GM12878 (cell line): ENCODE measurements at regions not wholly inside any gene's neighbourhood (a gene's known extent, or its start where the extent isn't known, plus 50 kb on each side); places are given as distances from the start of the nearest gene placed in this dataset.
A peak's percentile ranks its signal among the peaks of the same experiment; 100 is the strongest.

Experiments
- ATAC-seq: fragments of 200-7000 bp; cut with Tn5 transposase; 3 replicates; pipeline ENCODE4 v1.9.1; 2020; ENCODE audit warnings: mild to moderate bottlenecking, moderate library complexity
- BruUV-seq: library from RNA; stranded (reverse); fragments of 400-500 nt; replicated peaks from 2 replicates; lab custom pipeline; 2021; lab: Mats Ljungman, UMichigan
- CTCF ChIA-PET: fragments of 300-600 bp; sonication (Branson Sonifier 250); formaldehyde crosslinking; extraction: SDS; loops from one replicate; lab custom pipeline; 2021; ENCODE audit warnings: inconsistent platforms; lab: Yijun Ruan, JAX
- POLR2A ChIA-PET: fragments of 350-600 bp; formaldehyde crosslinking; extraction: SDS; loops from one replicate; lab custom pipeline; 2021; ENCODE audit warnings: inconsistent platforms; lab: Charles Lee
- RAD21 ChIA-PET: fragments of 300-600 bp; sonication (Branson Sonifier 250); formaldehyde crosslinking; loops from one replicate; lab custom pipeline; 2023; ENCODE audit warnings: antibody characterized with exemption; ENCODE audit not compliant: unreplicated experiment; lab: Charles Lee
- SMC1A ChIA-PET: fragments of 300-600 bp; sonication (Branson Sonifier 250); formaldehyde crosslinking; loops from one replicate; lab custom pipeline; 2023; ENCODE audit not compliant: unreplicated experiment, uncharacterized antibody; lab: Charles Lee
- DNase-seq: peaks from one replicate; pipeline ENCODE4 v3.0.0-alpha.2; 2011; ENCODE audit warnings: low read depth, low spot score
- FAIRE-seq: peaks from 3 replicates; lab custom pipeline; 2011; peaks lifted over from hg19 to GRCh38; lab: Jason Lieb, UNC
- H2AFZ ChIP-seq: 2 replicates; pipeline ENCODE4 v1.6.0; 2011; ENCODE audit warnings: low read depth, low read length, control low read depth; ENCODE audit not compliant: control insufficient read depth
- H3K27ac ChIP-seq: 2 replicates; pipeline ENCODE4 v1.5.1; 2011; ENCODE audit warnings: control low read depth; ENCODE audit not compliant: control insufficient read depth, insufficient read depth
- H3K27me3 ChIP-seq, 2 experiments: replicated peaks in 1 of 2; 2 replicates each; pipeline versions ENCODE4 v1.6.0 to v1.6.1; 2011; ENCODE audit warnings: low read length in 1 of 2; ENCODE audit not compliant: control insufficient read depth in 2 of 2, insufficient read depth in 2 of 2
- H3K36me3 ChIP-seq, 2 experiments: 2 replicates each; pipeline ENCODE4 v1.5.1; 2011; ENCODE audit warnings: low read length in 1 of 2; ENCODE audit not compliant: control insufficient read depth in 2 of 2, insufficient read depth in 2 of 2
- H3K4me1 ChIP-seq: 2 replicates; pipeline ENCODE4 v1.6.1; 2011; ENCODE audit warnings: mild to moderate bottlenecking, low read length, moderate library complexity, mixed read lengths; ENCODE audit not compliant: control insufficient read depth, insufficient read depth
- H3K4me2 ChIP-seq: 2 replicates; pipeline ENCODE4 v1.6.0; 2011; ENCODE audit warnings: control low read depth; ENCODE audit not compliant: control insufficient read depth, insufficient read depth
- H3K4me3 ChIP-seq: fragments of 200-600 bp; sonication (generic); 2 replicates; pipeline ENCODE4 v1.5.1; 2016
- H3K79me2 ChIP-seq: 2 replicates; pipeline ENCODE4 v1.6.0; 2011; ENCODE audit warnings: low read length; ENCODE audit not compliant: control insufficient read depth, insufficient read depth
- H3K9ac ChIP-seq: 2 replicates; pipeline ENCODE4 v1.8.0; 2011; ENCODE audit warnings: low read length, control low read depth, mixed read lengths; ENCODE audit not compliant: control insufficient read depth, insufficient read depth
- H3K9me3 ChIP-seq: replicated peaks from 3 replicates; pipeline ENCODE4 v1.5.1; 2011; ENCODE audit warnings: mild to moderate bottlenecking, low read length; ENCODE audit not compliant: control insufficient read depth, insufficient read depth
- H4K20me1 ChIP-seq: 2 replicates; pipeline ENCODE4 v1.6.0; 2011; ENCODE audit not compliant: control insufficient read depth, insufficient read depth
- ELK1 ChIP-seq: IDR thresholded peaks from 2 replicates; pipeline ENCODE4 v1.6.1; 2012; ENCODE audit warnings: low read depth, low read length, improper control_type of control experiment
- LARP7 ChIP-seq: fragments of 450-650 bp; IDR thresholded peaks from 2 replicates; pipeline ENCODE4 v1.6.1; 2017; ENCODE audit warnings: mild to moderate bottlenecking
- MEF2B ChIP-seq: fragments of 450-650 bp; IDR thresholded peaks from 2 replicates; pipeline ENCODE4 v1.6.1; 2018; ENCODE audit warnings: mild to moderate bottlenecking, moderate library complexity; ENCODE audit not compliant: partially characterized antibody, poor library complexity, severe bottlenecking
- MLLT1 ChIP-seq: fragments of 450-650 bp; IDR thresholded peaks from 2 replicates; pipeline ENCODE4 v1.6.1; 2016; ENCODE audit warnings: mild to moderate bottlenecking
- MTA2 ChIP-seq: fragments of 450-650 bp; IDR thresholded peaks from 2 replicates; pipeline ENCODE4 v1.6.1; 2016; ENCODE audit warnings: low read depth, mild to moderate bottlenecking, moderate library complexity
- MXI1 ChIP-seq: fragments of 150-350 bp; IDR thresholded peaks from 2 replicates; pipeline ENCODE4 v1.6.1; 2011; ENCODE audit warnings: low read depth, mild to moderate bottlenecking, inconsistent platforms, low read length, improper control_type of control experiment
- NFIC ChIP-seq: IDR thresholded peaks from 2 replicates; pipeline ENCODE4 v1.6.1; 2012; ENCODE audit warnings: low read depth, mild to moderate bottlenecking, inconsistent platforms, low read length, moderate library complexity
- NFYA ChIP-seq: IDR thresholded peaks from 2 replicates; pipeline ENCODE4 v1.6.1; 2011; ENCODE audit warnings: low read depth, mild to moderate bottlenecking, low read length, improper control_type of control experiment, borderline replicate concordance
- POLR2AphosphoS2 ChIP-seq: IDR thresholded peaks from 2 replicates; pipeline ENCODE4 v1.6.1; 2011; ENCODE audit warnings: low read depth, mild to moderate bottlenecking, low read length, improper control_type of control experiment, moderate library complexity
- RAD51 ChIP-seq: fragments of 450-650 bp; IDR thresholded peaks from 2 replicates; pipeline ENCODE4 v1.6.1; 2016; ENCODE audit warnings: moderate library complexity, mild to moderate bottlenecking, inconsistent platforms
- RUNX3 ChIP-seq: IDR thresholded peaks from 2 replicates; pipeline ENCODE4 v1.6.1; 2012; ENCODE audit warnings: low read length, inconsistent platforms
- SP1 ChIP-seq: IDR thresholded peaks from one replicate; pipeline ENCODE4 v1.6.1; 2011; ENCODE audit warnings: low read depth, low read length
- SREBF2 ChIP-seq: IDR thresholded peaks from 2 replicates; pipeline ENCODE4 v1.6.1; 2012; ENCODE audit warnings: mild to moderate bottlenecking, low read length
- YBX1 ChIP-seq: fragments of 450-650 bp; IDR thresholded peaks from 2 replicates; pipeline ENCODE4 v1.6.1; 2016; ENCODE audit warnings: antibody characterized with exemption
- WGBS: methylation state at CpG from one replicate; pipeline ENCODE4 v1.1.6; 2016; ENCODE audit warnings: low lambda C conversion rate; ENCODE audit not compliant: insufficient replicate concordance, insufficient coverage; ENCODE audit errors: missing lambda C conversion rate; 5-methylcytosine and 5-hydroxymethylcytosine counted together
- in situ Hi-C: fragments of 300-500 bp; cut with MboI; formaldehyde crosslinking; loops from 9 replicates; pipeline ENCODE4 v1.14.3; 2018; ENCODE audit warnings: mixed read lengths
- intact Hi-C: fragments of 100-400 bp; cut with micrococcal nuclease; formaldehyde crosslinking; loops from one replicate; pipeline ENCODE4 v1.14.2; 2022; ENCODE audit not compliant: unreplicated experiment
- TF ChIP-seq, protein P1 (sequence below): fragments of 450-650 bp; formaldehyde crosslinking; IDR thresholded peaks from 2 replicates; pipeline ENCODE4 v1.4.0; 2022; ENCODE audit warnings: mild to moderate bottlenecking, moderate library complexity

DNA sequence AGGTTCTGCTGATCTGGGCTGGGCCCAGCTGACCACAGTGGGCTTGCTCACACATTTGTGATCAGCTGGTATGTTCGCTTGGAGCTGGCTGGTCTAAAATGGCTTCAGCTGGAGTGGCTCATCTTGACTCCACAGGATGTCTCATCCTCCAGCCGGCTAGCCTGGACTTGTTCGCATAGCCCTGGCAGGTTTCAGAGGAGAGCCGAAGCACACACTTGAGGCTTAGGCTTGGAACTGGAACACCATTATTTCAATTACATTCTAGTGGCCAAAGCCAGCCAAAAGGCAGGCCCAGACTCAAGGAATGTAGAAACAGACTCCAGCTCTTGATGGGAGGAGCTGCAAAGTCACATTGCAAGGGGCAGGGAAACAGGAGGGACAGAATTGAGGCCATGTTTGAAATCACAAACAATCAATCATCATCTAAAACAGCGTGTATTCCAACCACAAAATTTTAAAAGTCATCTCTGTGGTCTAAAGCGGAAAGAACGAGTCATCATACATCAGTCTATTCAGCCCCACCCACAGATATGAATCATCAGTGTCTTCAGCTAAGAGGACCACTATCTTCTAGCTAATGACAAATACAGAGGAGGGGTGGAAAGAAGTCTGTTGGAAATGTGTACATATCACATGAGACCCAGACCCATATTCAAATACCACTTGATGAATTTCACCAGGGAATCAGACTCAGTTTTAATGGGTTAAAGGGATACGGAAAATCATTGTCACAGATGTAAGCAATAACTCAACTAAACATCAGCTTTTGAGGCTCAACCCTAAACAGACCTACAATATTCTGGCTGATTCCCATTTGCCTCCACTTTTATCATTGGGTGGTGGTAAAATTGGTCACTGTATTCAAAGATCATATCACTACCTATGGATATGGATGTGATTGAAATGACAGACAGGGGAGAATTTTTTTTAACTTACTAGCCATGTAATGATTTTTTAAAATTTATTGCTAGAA is 139.0 kb upstream of the MKLN1 start (continued):
- peak; percentile 98 for TF ChIP-seq RUNX3
- TF ChIP-seq YBX1, result no peak
- TF ChIP-seq MTA2, result 0 out of 2 replicates have a peak, but pooled peaks have one; percentile 49
- TF ChIP-seq SREBF2, result no peak
- no peak for TF ChIP-seq MEF2B
- TF ChIP-seq NFYA, result no peak
- no peak for TF ChIP-seq LARP7
- no peak for TF ChIP-seq ELK1
- peak; percentile 82; the same call in 1 of the 2 replicates for TF ChIP-seq NFIC

GRCh38 chr7:131189488-131189887 is 138.2 kb upstream of the MKLN1 start:
- Histone ChIP-seq H3K9me3 (no peaks in the 10 kb centered on the region; the same call in 2 of the 3 replicates), H3K4me3 (no peak overlapping the region), H3K4me1 (peaks cover 10% of the 10 kb centered on the region), H3K36me3 (no peaks in the 10 kb centered on the region), H3K27me3 (no peaks in the 10 kb centered on the region), H3K79me2 (no peaks in the 10 kb centered on the region), H4K20me1 (no peaks in the 10 kb centered on the region)
- 40% methylated on average over 5 of the region's 5 CpGs for WGBS
- CTCF ChIA-PET, result interaction anchor here (0.6 to 2.1 kb wide), 4 partner anchors 10 to 113 kb away, joined by 3 to 10 read pairs (median 4); no protein-coding TSS in a partner anchor
- DNase-seq, result no peak
- no TSS peak for BruUV-seq
- intact Hi-C loops, result loop anchor here (2.0 kb wide), 1 partner anchor 29 kb away; no protein-coding TSS in a partner anchor
- SMC1A ChIA-PET, result interaction anchor here (1.1 to 2.9 kb wide), 9 partner anchors 10 to 113 kb away, joined by 3 to 18 read pairs (median 4); no protein-coding TSS in a partner anchor
- TF ChIP-seq MLLT1 (no peak), RAD51 (no peak), POLR2AphosphoS2 (no peak), MXI1 (no peak), SP1 (no peak)
- TF ChIP-seq, protein P1, sequence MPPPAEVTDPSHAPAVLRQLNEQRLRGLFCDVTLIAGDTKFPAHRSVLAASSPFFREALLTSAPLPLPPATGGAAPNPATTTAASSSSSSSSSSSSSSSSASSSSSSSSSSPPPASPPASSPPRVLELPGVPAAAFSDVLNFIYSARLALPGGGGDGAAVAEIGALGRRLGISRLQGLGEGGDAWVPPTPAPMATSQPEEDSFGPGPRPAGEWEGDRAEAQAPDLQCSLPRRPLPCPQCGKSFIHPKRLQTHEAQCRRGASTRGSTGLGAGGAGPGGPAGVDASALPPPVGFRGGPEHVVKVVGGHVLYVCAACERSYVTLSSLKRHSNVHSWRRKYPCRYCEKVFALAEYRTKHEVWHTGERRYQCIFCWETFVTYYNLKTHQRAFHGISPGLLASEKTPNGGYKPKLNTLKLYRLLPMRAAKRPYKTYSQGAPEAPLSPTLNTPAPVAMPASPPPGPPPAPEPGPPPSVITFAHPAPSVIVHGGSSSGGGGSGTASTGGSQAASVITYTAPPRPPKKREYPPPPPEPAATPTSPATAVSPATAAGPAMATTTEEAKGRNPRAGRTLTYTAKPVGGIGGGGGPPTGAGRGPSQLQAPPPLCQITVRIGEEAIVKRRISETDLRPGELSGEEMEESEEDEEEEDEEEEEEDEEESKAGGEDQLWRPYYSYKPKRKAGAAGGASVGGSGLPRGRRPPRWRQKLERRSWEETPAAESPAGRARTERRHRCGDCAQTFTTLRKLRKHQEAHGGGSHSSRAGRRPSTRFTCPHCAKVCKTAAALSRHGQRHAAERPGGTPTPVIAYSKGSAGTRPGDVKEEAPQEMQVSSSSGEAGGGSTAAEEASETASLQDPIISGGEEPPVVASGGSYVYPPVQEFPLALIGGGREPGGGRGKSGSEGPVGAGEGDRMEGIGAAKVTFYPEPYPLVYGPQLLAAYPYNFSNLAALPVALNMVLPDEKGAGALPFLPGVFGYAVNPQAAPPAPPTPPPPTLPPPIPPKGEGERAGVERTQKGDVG (CRISPR knock-in tag), result no peak
- TF ChIP-seq, all 136 proteins: peak for 0
- H3K4me2 ChIP-seq, result no peak overlapping the region
- no peak for ATAC-seq
- H3K27ac ChIP-seq, result no peak overlapping the region
- H3K9ac ChIP-seq, result no peak overlapping the region
- no peak for FAIRE-seq
- in situ Hi-C loops, result no loop called here
- POLR2A ChIA-PET, result no interaction called here
- RAD21 ChIA-PET, result interaction anchor here (1.4 to 4.5 kb wide), 4 partner anchors 66 to 83 kb away, joined by 3 to 30 read pairs (median 10); no protein-coding TSS in a partner anchor
- H2AFZ ChIP-seq, result no peak overlapping the region
